ENCODE measurements at regions not wholly inside any gene's neighbourhood (a gene's known extent, or its start where the extent isn't known, plus 50 kb on each side); places are given as distances from the start of the nearest gene placed in this dataset.

DNA sequence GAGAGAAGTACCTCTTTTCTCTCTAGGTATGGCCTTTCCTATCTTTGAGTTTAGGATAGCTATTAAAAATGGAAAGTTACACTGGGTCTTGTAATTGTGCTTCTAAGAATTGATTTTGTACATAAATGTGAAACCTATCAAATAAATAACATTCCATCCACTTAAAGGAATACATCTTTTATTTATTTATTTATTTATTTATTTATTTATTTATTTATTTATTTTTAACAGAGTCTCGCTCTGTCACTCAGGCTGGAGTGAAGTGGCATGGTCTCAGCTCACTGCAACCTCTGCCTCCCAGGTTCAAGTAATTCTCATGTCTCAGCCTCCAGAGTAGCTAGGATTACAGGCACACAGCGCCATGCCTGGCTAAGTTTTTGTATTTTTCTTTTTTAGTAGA lies 1114.0 kb upstream of the EEF2KMT start:
- H3K4me1 ChIP-seq (ENCODE audit: control insufficient read depth in 3 of 3, insufficient read depth in 3 of 3, low read length in 3 of 3): no peaks in the 10 kb centered on the region
- H3K27ac ChIP-seq (ENCODE audit: low read depth, low read length): no peak overlapping the region
- H3K9me3 ChIP-seq (ENCODE audit: control insufficient read depth in 3 of 3, low read length in 3 of 3): peaks cover 0 to 4% (median 2%) of the 10 kb centered on the region in 3 donors
- no peak overlapping the region for H3K9ac ChIP-seq (ENCODE audit: low read depth in 1 of 3, low read length in 3 of 3)
- no peaks in the 10 kb centered on the region for H3K36me3 ChIP-seq (ENCODE audit: control insufficient read depth in 3 of 3, insufficient read depth in 3 of 3, low read length in 3 of 3)
- H3K27me3 ChIP-seq (ENCODE audit: control insufficient read depth in 3 of 3, insufficient read depth in 3 of 3, low read length in 3 of 3): no peaks in the 10 kb centered on the region
- no peak overlapping the region for H3K4me3 ChIP-seq (ENCODE audit: low read length in 3 of 3)

DNA sequence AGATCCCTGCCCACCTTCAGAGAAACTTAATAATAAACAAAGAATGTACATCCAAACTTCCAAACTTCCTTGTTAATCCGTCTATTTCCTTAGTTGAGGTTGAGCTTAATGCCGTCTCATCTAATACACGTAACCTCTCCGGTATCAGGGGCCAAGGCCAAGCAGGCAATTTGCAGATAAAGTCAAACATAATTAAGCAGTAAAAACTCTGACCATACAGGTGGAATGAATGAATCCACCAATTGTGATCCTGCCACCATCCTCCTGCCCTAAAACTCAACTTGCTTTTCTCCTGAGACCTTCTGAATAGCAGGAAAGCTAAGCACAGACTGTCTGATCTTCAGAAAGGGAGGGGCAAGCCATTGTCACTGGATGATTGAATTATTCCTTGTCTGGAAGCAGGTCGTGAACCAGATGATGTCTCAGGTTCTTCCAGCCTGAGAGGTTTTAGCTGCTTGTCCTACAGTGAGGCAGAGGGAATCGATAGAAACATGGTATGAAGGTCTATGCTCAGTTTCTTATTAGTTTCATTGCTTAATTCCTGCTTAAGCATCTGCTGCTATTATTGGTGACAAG lies 1111.8 kb upstream of the EEF2KMT start:
- no peak overlapping the region for H3K9ac ChIP-seq (ENCODE audit: low read depth in 1 of 3, low read length in 3 of 3)
- H3K36me3 ChIP-seq (ENCODE audit: control insufficient read depth in 3 of 3, insufficient read depth in 3 of 3, low read length in 3 of 3): no peaks in the 10 kb centered on the region
- no peak overlapping the region for H3K4me3 ChIP-seq (ENCODE audit: low read length in 3 of 3)
- peaks cover 0 to 5% (median 4%) of the 10 kb centered on the region in 3 donors for H3K9me3 ChIP-seq (ENCODE audit: control insufficient read depth in 3 of 3, low read length in 3 of 3)
- no peak overlapping the region for H3K27ac ChIP-seq (ENCODE audit: low read depth, low read length)
- no peaks in the 10 kb centered on the region for H3K4me1 ChIP-seq (ENCODE audit: control insufficient read depth in 3 of 3, insufficient read depth in 3 of 3, low read length in 3 of 3)
- no peaks in the 10 kb centered on the region for H3K27me3 ChIP-seq (ENCODE audit: control insufficient read depth in 3 of 3, insufficient read depth in 3 of 3, low read length in 3 of 3)

- no peak overlapping the region for H3K9ac ChIP-seq (ENCODE audit: low read depth in 1 of 3, low read length in 3 of 3)
- no peaks in the 10 kb centered on the region for H3K4me1 ChIP-seq (ENCODE audit: control insufficient read depth in 3 of 3, insufficient read depth in 3 of 3, low read length in 3 of 3)
- H3K36me3 ChIP-seq (ENCODE audit: control insufficient read depth in 3 of 3, insufficient read depth in 3 of 3, low read length in 3 of 3): no peaks in the 10 kb centered on the region
- H3K4me3 ChIP-seq (ENCODE audit: low read length in 3 of 3): no peak overlapping the region
- peaks cover 0 to 4% (median 2%) of the 10 kb centered on the region in 3 donors for H3K9me3 ChIP-seq (ENCODE audit: control insufficient read depth in 3 of 3, low read length in 3 of 3)
- no peaks in the 10 kb centered on the region for H3K27me3 ChIP-seq (ENCODE audit: control insufficient read depth in 3 of 3, insufficient read depth in 3 of 3, low read length in 3 of 3)
- no peak overlapping the region for H3K27ac ChIP-seq (ENCODE audit: low read depth, low read length)
These were observed 1110.0 kb upstream of the EEF2KMT start for GRCh38 chr16:6207580-6207979.

- Histone ChIP-seq H3K9me3 (ENCODE audit: control insufficient read depth in 3 of 3, low read length in 3 of 3) (peaks cover 0 to 4% (median 2%) of the 10 kb centered on the region in 3 donors), H3K9ac (ENCODE audit: low read depth in 1 of 3, low read length in 3 of 3) (no peak overlapping the region), H3K4me3 (ENCODE audit: low read length in 3 of 3) (no peak overlapping the region), H3K36me3 (ENCODE audit: control insufficient read depth in 3 of 3, insufficient read depth in 3 of 3, low read length in 3 of 3) (no peaks in the 10 kb centered on the region), H3K27me3 (ENCODE audit: control insufficient read depth in 3 of 3, insufficient read depth in 3 of 3, low read length in 3 of 3) (no peaks in the 10 kb centered on the region), H3K27ac (ENCODE audit: low read depth, low read length) (no peak overlapping the region), H3K4me1 (ENCODE audit: control insufficient read depth in 3 of 3, insufficient read depth in 3 of 3, low read length in 3 of 3) (no peaks in the 10 kb centered on the region)
These were observed 1109.5 kb upstream of the EEF2KMT start for GRCh38 chr16:6207124-6207523.

- Histone ChIP-seq H3K4me3 (ENCODE audit: low read length in 3 of 3) (no peak overlapping the region), H3K9me3 (ENCODE audit: control insufficient read depth in 3 of 3, low read length in 3 of 3) (peaks cover 0 to 4% (median 2%) of the 10 kb centered on the region in 3 donors), H3K4me1 (ENCODE audit: control insufficient read depth in 3 of 3, insufficient read depth in 3 of 3, low read length in 3 of 3) (no peaks in the 10 kb centered on the region), H3K9ac (ENCODE audit: low read depth in 1 of 3, low read length in 3 of 3) (no peak overlapping the region), H3K36me3 (ENCODE audit: control insufficient read depth in 3 of 3, insufficient read depth in 3 of 3, low read length in 3 of 3) (no peaks in the 10 kb centered on the region), H3K27me3 (ENCODE audit: control insufficient read depth in 3 of 3, insufficient read depth in 3 of 3, low read length in 3 of 3) (no peaks in the 10 kb centered on the region), H3K27ac (ENCODE audit: low read depth, low read length) (no peak overlapping the region)
These were observed 1108.5 kb upstream of the EEF2KMT start for GRCh38 chr16:6206080-6206479.

DNA sequence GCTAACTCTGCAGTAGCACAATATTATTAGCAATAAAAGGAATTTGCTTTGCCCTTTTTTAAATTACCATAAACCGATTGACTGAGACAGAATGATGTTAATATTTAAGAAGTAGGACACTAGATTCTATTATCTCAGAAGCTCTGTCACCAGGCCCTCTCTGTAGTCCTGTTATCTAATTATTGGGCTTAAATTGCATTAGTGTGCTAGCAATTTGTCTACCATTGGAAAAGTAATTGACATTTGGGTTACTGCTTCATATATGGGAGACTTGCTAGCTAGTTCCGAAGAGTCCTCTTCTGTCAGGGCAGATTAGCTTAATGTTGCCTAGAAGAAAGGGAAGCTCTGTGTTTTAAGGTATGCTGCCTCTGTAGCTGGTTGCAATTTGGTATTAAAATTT lies 1107.3 kb upstream of the EEF2KMT start:
- Histone ChIP-seq H3K4me1 (ENCODE audit: control insufficient read depth in 3 of 3, insufficient read depth in 3 of 3, low read length in 3 of 3) (no peaks in the 10 kb centered on the region), H3K36me3 (ENCODE audit: control insufficient read depth in 3 of 3, insufficient read depth in 3 of 3, low read length in 3 of 3) (no peaks in the 10 kb centered on the region), H3K9ac (ENCODE audit: low read depth in 1 of 3, low read length in 3 of 3) (no peak overlapping the region), H3K27ac (ENCODE audit: low read depth, low read length) (no peak overlapping the region), H3K27me3 (ENCODE audit: control insufficient read depth in 3 of 3, insufficient read depth in 3 of 3, low read length in 3 of 3) (no peaks in the 10 kb centered on the region), H3K4me3 (ENCODE audit: low read length in 3 of 3) (no peak overlapping the region), H3K9me3 (ENCODE audit: control insufficient read depth in 3 of 3, low read length in 3 of 3) (peaks cover 2 to 4% (median 2%) of the 10 kb centered on the region in 3 donors)

- Histone ChIP-seq H3K9ac (ENCODE audit: low read depth in 1 of 3, low read length in 3 of 3) (no peak overlapping the region), H3K27me3 (ENCODE audit: control insufficient read depth in 3 of 3, insufficient read depth in 3 of 3, low read length in 3 of 3) (no peaks in the 10 kb centered on the region), H3K4me1 (ENCODE audit: control insufficient read depth in 3 of 3, insufficient read depth in 3 of 3, low read length in 3 of 3) (no peaks in the 10 kb centered on the region), H3K9me3 (ENCODE audit: control insufficient read depth in 3 of 3, low read length in 3 of 3) (peaks cover 0 to 2% (median 0%) of the 10 kb centered on the region in 3 donors), H3K27ac (ENCODE audit: low read depth, low read length) (no peak overlapping the region), H3K4me3 (ENCODE audit: low read length in 3 of 3) (no peak overlapping the region), H3K36me3 (ENCODE audit: control insufficient read depth in 3 of 3, insufficient read depth in 3 of 3, low read length in 3 of 3) (no peaks in the 10 kb centered on the region)
These were observed 1103.3 kb upstream of the EEF2KMT start for GRCh38 chr16:6200861-6201260.

GRCh38 chr16:6200271-6200670 lies 1102.7 kb upstream of the EEF2KMT start:
- Histone ChIP-seq H3K4me1 (ENCODE audit: control insufficient read depth in 3 of 3, insufficient read depth in 3 of 3, low read length in 3 of 3) (no peaks in the 10 kb centered on the region), H3K27ac (ENCODE audit: low read depth, low read length) (no peak overlapping the region), H3K36me3 (ENCODE audit: control insufficient read depth in 3 of 3, insufficient read depth in 3 of 3, low read length in 3 of 3) (no peaks in the 10 kb centered on the region)

GRCh38 chr16:6195966-6196365 lies 1098.4 kb upstream of the EEF2KMT start:
- H3K27ac ChIP-seq (ENCODE audit: low read depth, low read length): no peak overlapping the region
- no peaks in the 10 kb centered on the region for H3K27me3 ChIP-seq (ENCODE audit: control insufficient read depth in 3 of 3, insufficient read depth in 3 of 3, low read length in 3 of 3)
- no peak overlapping the region for H3K9ac ChIP-seq (ENCODE audit: low read depth in 1 of 3, low read length in 3 of 3)
- H3K4me3 ChIP-seq (ENCODE audit: low read length in 3 of 3): no peak overlapping the region
- H3K36me3 ChIP-seq (ENCODE audit: control insufficient read depth in 3 of 3, insufficient read depth in 3 of 3, low read length in 3 of 3): no peaks in the 10 kb centered on the region
- H3K9me3 ChIP-seq (ENCODE audit: control insufficient read depth in 3 of 3, low read length in 3 of 3): peaks cover 0 to 2% (median 1%) of the 10 kb centered on the region in 3 donors
- H3K4me1 ChIP-seq (ENCODE audit: control insufficient read depth in 3 of 3, insufficient read depth in 3 of 3, low read length in 3 of 3): no peaks in the 10 kb centered on the region

More at GRCh38 chr16:6200271-6200670, 1102.7 kb upstream of the EEF2KMT start:
- H3K9ac ChIP-seq (ENCODE audit: low read depth in 1 of 3, low read length in 3 of 3): no peak overlapping the region
- H3K4me3 ChIP-seq (ENCODE audit: low read length in 3 of 3): no peak overlapping the region
- peaks cover 0 to 2% (median 0%) of the 10 kb centered on the region in 3 donors for H3K9me3 ChIP-seq (ENCODE audit: control insufficient read depth in 3 of 3, low read length in 3 of 3)
- H3K27me3 ChIP-seq (ENCODE audit: control insufficient read depth in 3 of 3, insufficient read depth in 3 of 3, low read length in 3 of 3): no peaks in the 10 kb centered on the region

GRCh38 chr16:6193718-6194117 lies 1096.1 kb upstream of the EEF2KMT start:
- Histone ChIP-seq H3K9ac (ENCODE audit: low read depth in 1 of 3, low read length in 3 of 3) (no peak overlapping the region), H3K4me3 (ENCODE audit: low read length in 3 of 3) (no peak overlapping the region), H3K4me1 (ENCODE audit: control insufficient read depth in 3 of 3, insufficient read depth in 3 of 3, low read length in 3 of 3) (no peaks in the 10 kb centered on the region), H3K36me3 (ENCODE audit: control insufficient read depth in 3 of 3, insufficient read depth in 3 of 3, low read length in 3 of 3) (no peaks in the 10 kb centered on the region), H3K27ac (ENCODE audit: low read depth, low read length) (no peak overlapping the region), H3K9me3 (ENCODE audit: control insufficient read depth in 3 of 3, low read length in 3 of 3) (peaks cover 0 to 1% (median 0%) of the 10 kb centered on the region in 3 donors), H3K27me3 (ENCODE audit: control insufficient read depth in 3 of 3, insufficient read depth in 3 of 3, low read length in 3 of 3) (no peaks in the 10 kb centered on the region)
